DOHH2 (cell line): ENCODE measurements at regions not wholly inside any gene's neighbourhood (a gene's known extent, or its start where the extent isn't known, plus 50 kb on each side); places are given as distances from the start of the nearest gene placed in this dataset.

ENCODE experiments used
- H3F3A ChIP-seq: fragments of 200-600 bp; sonication (generic), shearing (Covaris generic); 2 replicates; pipeline ENCODE4 v1.6.0; 2016; ENCODE audit warnings: antibody characterized with exemption, mild to moderate bottlenecking; ENCODE audit not compliant: control insufficient read depth, insufficient read depth
- H3K27ac ChIP-seq: fragments of 200-600 bp; sonication (generic); 2 replicates; pipeline ENCODE4 v1.5.1; 2014; ENCODE audit warnings: low read depth, mild to moderate bottlenecking, low read length, moderate library complexity
- H3K27me3 ChIP-seq: fragments of 200-600 bp; sonication (generic); 2 replicates; pipeline ENCODE4 v1.6.1; 2014; ENCODE audit warnings: mild to moderate bottlenecking, low read length, mixed read lengths; ENCODE audit not compliant: control insufficient read depth
- H3K36me3 ChIP-seq: fragments of 200-600 bp; sonication (generic); 2 replicates; pipeline ENCODE4 v1.6.1; 2014; ENCODE audit warnings: mild to moderate bottlenecking, low read length, moderate library complexity, mixed read lengths; ENCODE audit not compliant: control insufficient read depth
- H3K4me1 ChIP-seq: fragments of 200-600 bp; sonication (generic); 2 replicates; pipeline ENCODE4 v1.6.1; 2014; ENCODE audit warnings: mild to moderate bottlenecking, low read length, mixed read lengths; ENCODE audit not compliant: control insufficient read depth
- H3K4me2 ChIP-seq: fragments of 200-600 bp; sonication (generic); 2 replicates; pipeline ENCODE4 v1.6.0; 2014; ENCODE audit warnings: mild to moderate bottlenecking, low read length, moderate library complexity
- H3K4me3 ChIP-seq: fragments of 200-600 bp; sonication (generic); 2 replicates; pipeline ENCODE4 v1.5.1; 2014; ENCODE audit warnings: mild to moderate bottlenecking, low read length, mixed read lengths
- H3K79me2 ChIP-seq: fragments of 200-600 bp; sonication (generic); 2 replicates; pipeline ENCODE4 v1.6.1; 2014; ENCODE audit warnings: mild to moderate bottlenecking, low read length, mixed read lengths; ENCODE audit not compliant: control insufficient read depth
- H3K9me2 ChIP-seq: fragments of 200-600 bp; sonication (generic); replicated peaks from 2 replicates; pipeline ENCODE4 v1.6.1; 2014; ENCODE audit warnings: mild to moderate bottlenecking, low read length, mixed read lengths; ENCODE audit not compliant: control insufficient read depth
- H3K9me3 ChIP-seq: fragments of 200-600 bp; sonication (generic); 2 replicates; pipeline ENCODE4 v1.6.1; 2014; ENCODE audit warnings: antibody characterized with exemption, low read length, mixed read lengths; ENCODE audit not compliant: control insufficient read depth, insufficient read depth
- H4K20me1 ChIP-seq: fragments of 200-600 bp; sonication (generic); 2 replicates; pipeline ENCODE4 v1.6.0; 2014; ENCODE audit warnings: low read depth, mild to moderate bottlenecking, antibody characterized with exemption, low read length, moderate library complexity; ENCODE audit not compliant: control insufficient read depth, insufficient read depth
- EZH2phosphoT487 ChIP-seq: fragments of 200-600 bp; sonication (generic); IDR thresholded peaks from 2 replicates; pipeline ENCODE4 v1.6.1; 2017; ENCODE audit warnings: borderline replicate concordance, mild to moderate bottlenecking, antibody characterized with exemption, low read length, moderate library complexity, mixed read lengths
- TF ChIP-seq, protein P1 (sequence below): fragments of 200-600 bp; sonication (generic); IDR thresholded peaks from one replicate; pipeline ENCODE4 v1.5.1; 2014; ENCODE audit warnings: antibody characterized with exemption, mild to moderate bottlenecking, low read depth, low read length; ENCODE audit not compliant: poor library complexity, severe bottlenecking

DNA sequence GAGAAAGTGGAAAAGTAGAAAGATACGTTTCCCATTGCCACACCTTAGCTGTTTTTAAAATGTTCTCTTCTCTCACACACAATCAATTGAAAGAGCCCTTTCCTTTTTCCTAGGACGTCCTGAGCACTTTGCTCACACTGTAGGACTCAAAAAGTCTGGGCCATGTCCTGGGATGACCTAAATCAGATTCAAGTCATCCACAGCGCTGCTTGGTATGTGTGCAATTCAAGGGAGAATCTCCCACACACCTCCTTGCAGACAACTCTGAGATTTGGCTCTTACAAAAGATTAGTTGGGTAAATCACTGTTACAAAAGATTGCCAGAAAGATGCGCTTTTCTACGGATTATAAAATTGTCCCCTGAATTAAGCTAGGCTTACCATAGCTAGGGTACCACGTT lies 130.1 kb downstream of the RNASET2 start:
- Histone ChIP-seq H3K4me3 (no peak overlapping the region), H3K79me2 (no peaks in the 10 kb centered on the region), H3K4me1 (no peaks in the 10 kb centered on the region), H3K4me2 (no peak overlapping the region), H3K27ac (no peak overlapping the region), H3K27me3 (peaks cover 4% of the 10 kb centered on the region; the same call in 1 of the 2 replicates), H3K36me3 (no peaks in the 10 kb centered on the region), H3F3A (no peaks in the 10 kb centered on the region), H3K9me3 (no peaks in the 10 kb centered on the region), H3K9me2 (no peaks in the 10 kb centered on the region), H4K20me1 (no peaks in the 10 kb centered on the region)
- TF ChIP-seq, protein P1, sequence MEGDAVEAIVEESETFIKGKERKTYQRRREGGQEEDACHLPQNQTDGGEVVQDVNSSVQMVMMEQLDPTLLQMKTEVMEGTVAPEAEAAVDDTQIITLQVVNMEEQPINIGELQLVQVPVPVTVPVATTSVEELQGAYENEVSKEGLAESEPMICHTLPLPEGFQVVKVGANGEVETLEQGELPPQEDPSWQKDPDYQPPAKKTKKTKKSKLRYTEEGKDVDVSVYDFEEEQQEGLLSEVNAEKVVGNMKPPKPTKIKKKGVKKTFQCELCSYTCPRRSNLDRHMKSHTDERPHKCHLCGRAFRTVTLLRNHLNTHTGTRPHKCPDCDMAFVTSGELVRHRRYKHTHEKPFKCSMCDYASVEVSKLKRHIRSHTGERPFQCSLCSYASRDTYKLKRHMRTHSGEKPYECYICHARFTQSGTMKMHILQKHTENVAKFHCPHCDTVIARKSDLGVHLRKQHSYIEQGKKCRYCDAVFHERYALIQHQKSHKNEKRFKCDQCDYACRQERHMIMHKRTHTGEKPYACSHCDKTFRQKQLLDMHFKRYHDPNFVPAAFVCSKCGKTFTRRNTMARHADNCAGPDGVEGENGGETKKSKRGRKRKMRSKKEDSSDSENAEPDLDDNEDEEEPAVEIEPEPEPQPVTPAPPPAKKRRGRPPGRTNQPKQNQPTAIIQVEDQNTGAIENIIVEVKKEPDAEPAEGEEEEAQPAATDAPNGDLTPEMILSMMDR, result no peak
- no peak for TF ChIP-seq EZH2phosphoT487

- H3K4me2 ChIP-seq, result no peak overlapping the region
- H3K79me2 ChIP-seq, result no peaks in the 10 kb centered on the region
- no peaks in the 10 kb centered on the region for H3K9me3 ChIP-seq
- no peaks in the 10 kb centered on the region for H4K20me1 ChIP-seq
- no peak overlapping the region for H3K27ac ChIP-seq
- H3K9me2 ChIP-seq, result no peaks in the 10 kb centered on the region
- H3K27me3 ChIP-seq, result peaks cover 6% of the 10 kb centered on the region; the same call in 1 of the 2 replicates
- H3K4me3 ChIP-seq, result no peak overlapping the region
- H3F3A ChIP-seq, result no peaks in the 10 kb centered on the region
- no peaks in the 10 kb centered on the region for H3K4me1 ChIP-seq
- TF ChIP-seq EZH2phosphoT487, result no peak
- TF ChIP-seq, protein P1, result no peak
- no peaks in the 10 kb centered on the region for H3K36me3 ChIP-seq
These were observed 130.7 kb downstream of the RNASET2 start for GRCh38 chr6:166825553-166826145.

GRCh38 chr6:166824880-166825250 lies 131.5 kb downstream of the RNASET2 start:
- Histone ChIP-seq H3K79me2 (no peaks in the 10 kb centered on the region), H3K27ac (no peak overlapping the region), H3K36me3 (no peaks in the 10 kb centered on the region), H3K4me3 (no peak overlapping the region), H3K9me2 (no peaks in the 10 kb centered on the region), H3K9me3 (no peaks in the 10 kb centered on the region), H4K20me1 (no peaks in the 10 kb centered on the region), H3K4me1 (no peaks in the 10 kb centered on the region), H3F3A (no peaks in the 10 kb centered on the region), H3K27me3 (peaks cover 6% of the 10 kb centered on the region; the same call in 1 of the 2 replicates), H3K4me2 (no peak overlapping the region)
- TF ChIP-seq, protein P1, result no peak
- no peak for TF ChIP-seq EZH2phosphoT487
